Left lung (tissue), 4 donors: ENCODE measurements at regions not wholly inside any gene's neighbourhood (a gene's known extent, or its start where the extent isn't known, plus 50 kb on each side); places are given as distances from the start of the nearest gene placed in this dataset.

Experiments used
- ATAC-seq: fragments of 200-7000 bp; cut with Tn5 transposase; one replicate; pipeline ENCODE4 v1.9.1; 2020; ENCODE audit warnings: moderate library complexity
- DNase-seq, 4 donors: peaks; one replicate each; pipeline ENCODE4 v3.0.0-alpha.2; 2013 to 2020
- H3K27ac ChIP-seq, 2 donors: fragments of 200-600 bp; sonication (generic) in 1 of 2; one replicate each; pipeline versions ENCODE4 v1.5.0 to v1.8.0; 2020 to 2021
- H3K27me3 ChIP-seq, 2 donors: fragments of 200-600 bp; sonication (generic) in 1 of 2; one replicate each; pipeline versions ENCODE4 v1.5.0 to v1.8.0; 2020 to 2021
- H3K36me3 ChIP-seq, 2 donors: fragments of 200-600 bp; sonication (generic) in 1 of 2; one replicate each; pipeline versions ENCODE4 v1.5.0 to v1.8.0; 2020 to 2021
- H3K4me1 ChIP-seq, 2 donors: fragments of 200-600 bp; one replicate each; pipeline ENCODE4 v1.8.0; 2021
- H3K4me3 ChIP-seq, 2 donors: fragments of 200-600 bp; sonication (generic) in 1 of 2; one replicate each; pipeline versions ENCODE4 v1.5.0 to v1.8.0; 2020 to 2021; ENCODE audit warnings: mild to moderate bottlenecking in 1 of 2
- H3K9me3 ChIP-seq, 2 donors: fragments of 200-600 bp; sonication (generic) in 1 of 2; one replicate each; pipeline versions ENCODE4 v1.5.0 to v1.8.0; 2020 to 2021
- CTCF ChIP-seq, 2 donors: fragments of 200-600 bp; sonication (generic) in 1 of 2; IDR thresholded peaks; one replicate each; pipeline versions ENCODE4 v1.5.0 to v1.8.0; 2021; ENCODE audit warnings: antibody characterized with exemption in 2 of 2
- intact Hi-C, 2 donors: fragments of 100-400 bp; cut with DNase I; formaldehyde crosslinking; loops; one replicate each; pipeline versions ENCODE4 v1.11.2 to v1.14.2; 2022
- donor health status: DM: no; HTN: yes; CAD: no.
- donor health status: DM: no; HTN: no; CAD: no.

GRCh38 chr18:28814365-28814764 lies 637.4 kb upstream of the CDH2 start:
- H3K27me3 ChIP-seq: no peaks in the 10 kb centered on the region
- intact Hi-C loops: no loop called here

GRCh38 chr18:28808373-28808772 lies 631.4 kb upstream of the CDH2 start:
- Histone ChIP-seq H3K4me3 (no peak overlapping the region), H3K4me1 (no peaks in the 10 kb centered on the region), H3K9me3 (peaks cover 0 to 18% of the 10 kb centered on the region in 2 donors), H3K27ac (no peak overlapping the region), H3K27me3 (no peaks in the 10 kb centered on the region), H3K36me3 (no peaks in the 10 kb centered on the region)
- intact Hi-C loops: no loop called here
- TF ChIP-seq CTCF (IDR thresholded peaks at IDR 0.05): no peak
- DNase-seq: no peak
- no peak for ATAC-seq

More at GRCh38 chr18:28814365-28814764, 637.4 kb upstream of the CDH2 start:
- Histone ChIP-seq H3K4me1 (no peaks in the 10 kb centered on the region), H3K4me3 (no peak overlapping the region), H3K9me3 (peaks cover 0 to 2% of the 10 kb centered on the region in 2 donors), H3K27ac (no peak overlapping the region), H3K36me3 (no peaks in the 10 kb centered on the region)
- no peak for TF ChIP-seq CTCF (IDR thresholded peaks at IDR 0.05)
- no peak for DNase-seq
- ATAC-seq: no peak

GRCh38 chr18:28805491-28805890 lies 628.6 kb upstream of the CDH2 start:
- Histone ChIP-seq H3K4me1 (no peaks in the 10 kb centered on the region), H3K9me3 (peaks cover 0 to 18% of the 10 kb centered on the region in 2 donors), H3K27ac (no peak overlapping the region), H3K36me3 (no peaks in the 10 kb centered on the region), H3K4me3 (no peak overlapping the region), H3K27me3 (no peaks in the 10 kb centered on the region)
- ATAC-seq: no peak
- intact Hi-C loops: no loop called here
- no peak for TF ChIP-seq CTCF (IDR thresholded peaks at IDR 0.05)
- DNase-seq: no peak

- no peaks in the 10 kb centered on the region for H3K27me3 ChIP-seq
- no peaks in the 10 kb centered on the region for H3K4me1 ChIP-seq
- no peak for ATAC-seq
- no peak overlapping the region for H3K27ac ChIP-seq
- TF ChIP-seq CTCF (IDR thresholded peaks at IDR 0.05): no peak
- no peaks in the 10 kb centered on the region for H3K36me3 ChIP-seq
- no peak for DNase-seq
- H3K9me3 ChIP-seq: peaks cover 0 to 18% of the 10 kb centered on the region in 2 donors
- intact Hi-C loops: no loop called here
- H3K4me3 ChIP-seq: no peak overlapping the region
Observed at GRCh38 chr18:28804512-28805202, 627.7 kb upstream of the CDH2 start.

GRCh38 chr18:28802546-28802945 lies 625.6 kb upstream of the CDH2 start:
- no peak overlapping the region for H3K27ac ChIP-seq
- no peaks in the 10 kb centered on the region for H3K4me1 ChIP-seq
- no peak for DNase-seq
- no peaks in the 10 kb centered on the region for H3K36me3 ChIP-seq
- H3K9me3 ChIP-seq: peaks cover 0 to 4% of the 10 kb centered on the region in 2 donors
- intact Hi-C loops: no loop called here
- H3K27me3 ChIP-seq: no peaks in the 10 kb centered on the region
- no peak for ATAC-seq
- TF ChIP-seq CTCF (IDR thresholded peaks at IDR 0.05): no peak
- H3K4me3 ChIP-seq: no peak overlapping the region
